ENCODE measurements at regions not wholly inside any gene's neighbourhood (a gene's known extent, or its start where the extent isn't known, plus 50 kb on each side); places are given as distances from the start of the nearest gene placed in this dataset.

GRCh38 chr1:87674791-87675190 is 346.1 kb downstream of the LMO4 start:
- no peaks in the 10 kb centered on the region for H3K36me3 ChIP-seq
- H3K4me1 ChIP-seq = no peaks in the 10 kb centered on the region
- H3K27ac ChIP-seq = no peak overlapping the region
- H3K9me3 ChIP-seq = no peaks in the 10 kb centered on the region
- H3K27me3 ChIP-seq = no peaks in the 10 kb centered on the region
- TF ChIP-seq POLR2A (IDR thresholded peaks at IDR 0.05) = no peak
- no peak for TF ChIP-seq CTCF (IDR thresholded peaks at IDR 0.05)
- WGBS, 2 donors = 84 to 85% methylated on average over 3 to 5 of the region's 5 CpGs
- intact Hi-C loops (cut with DNase I) = no loop called here
- no peak overlapping the region for H3K4me3 ChIP-seq
- no peak for DNase-seq

GRCh38 chr1:87678266-87678665 is 349.6 kb downstream of the LMO4 start:
- 23 to 77% methylated on average over 1 of the region's 1 CpG for WGBS, 2 donors
- intact Hi-C loops (cut with DNase I) = no loop called here

DNA sequence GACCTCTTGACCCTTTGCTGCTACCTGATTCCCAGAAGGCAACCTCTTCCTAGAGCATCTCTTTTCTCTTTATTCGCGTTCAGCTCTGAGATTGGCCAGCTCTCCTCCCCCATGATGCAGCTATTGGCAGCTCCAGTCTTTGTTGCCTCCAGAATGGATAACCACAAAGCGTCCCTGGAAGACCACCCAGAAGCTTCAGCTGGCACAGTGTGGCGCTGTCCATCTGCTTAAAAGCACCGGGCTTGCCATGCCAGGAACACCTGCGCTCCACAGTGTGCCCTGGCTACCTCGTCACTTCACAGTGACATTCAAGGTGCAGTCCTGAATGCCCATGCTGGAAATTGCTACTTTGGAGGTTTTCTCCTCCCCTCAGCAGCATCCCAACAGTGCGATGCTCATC is 353.9 kb downstream of the LMO4 start:
- H3K4me3 ChIP-seq = no peak overlapping the region
- 84 to 95% methylated on average over 4 to 5 of the region's 8 CpGs for WGBS, 2 donors
- no peaks in the 10 kb centered on the region for H3K9me3 ChIP-seq
- H3K36me3 ChIP-seq = no peaks in the 10 kb centered on the region
- no peak for DNase-seq
- H3K27me3 ChIP-seq = no peaks in the 10 kb centered on the region
- H3K27ac ChIP-seq = no peak overlapping the region
- intact Hi-C loops (cut with DNase I) = no loop called here
- no peak for TF ChIP-seq CTCF (IDR thresholded peaks at IDR 0.05)
- TF ChIP-seq POLR2A (IDR thresholded peaks at IDR 0.05) = no peak
- peaks cover 0 to 14% (median 0%) of the 10 kb centered on the region in 3 donors for H3K4me1 ChIP-seq

More at GRCh38 chr1:87678266-87678665, 349.6 kb downstream of the LMO4 start:
- Histone ChIP-seq H3K4me1 (no peaks in the 10 kb centered on the region), H3K27me3 (no peaks in the 10 kb centered on the region), H3K36me3 (no peaks in the 10 kb centered on the region), H3K9me3 (no peaks in the 10 kb centered on the region), H3K27ac (no peak overlapping the region), H3K4me3 (no peak overlapping the region)
- DNase-seq = no peak
- TF ChIP-seq CTCF (IDR thresholded peaks at IDR 0.05) (no peak), POLR2A (IDR thresholded peaks at IDR 0.05) (no peak)

GRCh38 chr1:87683196-87683956 is 354.7 kb downstream of the LMO4 start:
- Histone ChIP-seq H3K9me3 (no peaks in the 10 kb centered on the region), H3K4me3 (peak overlapping the region in 3 of 4 donors; percentile 39 to 62 (median 45)), H3K4me1 (peaks cover 0 to 14% (median 0%) of the 10 kb centered on the region in 3 donors), H3K27ac (peak overlapping the region in 2 of 4 donors; percentile 30 to 53), H3K36me3 (no peaks in the 10 kb centered on the region), H3K27me3 (no peaks in the 10 kb centered on the region)
- intact Hi-C loops (cut with DNase I) = no loop called here
- no peak for DNase-seq
- WGBS, 2 donors = 76 to 85% methylated on average over 3 to 4 of the region's 4 CpGs
- no peak for TF ChIP-seq CTCF (IDR thresholded peaks at IDR 0.05)
- TF ChIP-seq POLR2A (IDR thresholded peaks at IDR 0.05) = no peak

DNA sequence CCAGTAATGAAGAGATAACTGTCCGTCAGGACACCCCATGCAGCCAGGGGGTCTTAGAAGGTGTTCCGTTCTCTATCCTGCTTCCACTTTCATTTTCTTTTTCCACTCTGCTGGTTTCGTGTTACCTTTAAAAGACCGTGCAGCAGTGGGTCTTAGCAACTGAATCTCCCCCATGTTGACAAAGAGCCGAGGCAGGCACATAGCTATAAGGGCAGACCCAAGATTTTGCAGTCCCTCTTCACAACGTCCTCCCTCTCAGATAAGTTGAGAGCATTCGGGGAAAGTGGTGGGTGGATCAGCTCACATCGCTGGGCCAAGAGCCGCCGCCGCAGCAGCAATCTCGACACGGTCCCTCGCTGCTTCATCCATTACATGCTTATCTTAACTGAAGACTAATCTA is 355.5 kb downstream of the LMO4 start:
- intact Hi-C loops (cut with DNase I) = no loop called here

More for the DNA sequence above, 355.5 kb downstream of the LMO4 start:
- peak overlapping the region; percentile 15 to 62 (median 42) for H3K4me3 ChIP-seq
- no peaks in the 10 kb centered on the region for H3K9me3 ChIP-seq
- H3K27ac ChIP-seq = peak overlapping the region; percentile 18 to 53 (median 33)
- WGBS, 2 donors = 31 to 41% methylated on average over 12 to 14 of the region's 14 CpGs
- no peaks in the 10 kb centered on the region for H3K36me3 ChIP-seq
- DNase-seq = no peak
- no peaks in the 10 kb centered on the region for H3K27me3 ChIP-seq
- no peak for TF ChIP-seq POLR2A (IDR thresholded peaks at IDR 0.05)
- no peak for TF ChIP-seq CTCF (IDR thresholded peaks at IDR 0.05)
- peaks cover 0 to 14% (median 0%) of the 10 kb centered on the region in 3 donors for H3K4me1 ChIP-seq
